Astrocyte of the spinal cord (primary cell): ENCODE measurements at regions not wholly inside any gene's neighbourhood (a gene's known extent, or its start where the extent isn't known, plus 50 kb on each side); places are given as distances from the start of the nearest gene placed in this dataset.

ENCODE experiments used
- DNase-seq: peaks from one replicate; pipeline ENCODE4 v3.0.0; 2011; ENCODE audit warnings: low read depth, low spot score
- H3K4me3 ChIP-seq: 2 replicates; pipeline ENCODE4 v1.5.1; 2011; ENCODE audit warnings: low read depth, mild to moderate bottlenecking, low read length, moderate library complexity
- CTCF ChIP-seq: IDR thresholded peaks from 2 replicates; pipeline ENCODE4 v1.5.1; 2012; ENCODE audit warnings: low read depth, mild to moderate bottlenecking, low read length, inconsistent platforms
- in situ Hi-C: cut with HindIII; loops from 2 replicates; pipeline ENCODE4 v1.10.0; 2017; ENCODE audit warnings: low sequenced_read_pairs

- TF ChIP-seq CTCF: no peak
- no peak overlapping the region for H3K4me3 ChIP-seq
- in situ Hi-C loops: no loop called here
- DNase-seq: no peak
Observed at GRCh38 chr11:115630214-115630613, 126.0 kb upstream of the CADM1 start.

- in situ Hi-C loops: no loop called here
- no peak for DNase-seq
- H3K4me3 ChIP-seq: no peak overlapping the region
- TF ChIP-seq CTCF: no peak
Observed at GRCh38 chr11:115629456-115630015, 125.3 kb upstream of the CADM1 start.

DNA sequence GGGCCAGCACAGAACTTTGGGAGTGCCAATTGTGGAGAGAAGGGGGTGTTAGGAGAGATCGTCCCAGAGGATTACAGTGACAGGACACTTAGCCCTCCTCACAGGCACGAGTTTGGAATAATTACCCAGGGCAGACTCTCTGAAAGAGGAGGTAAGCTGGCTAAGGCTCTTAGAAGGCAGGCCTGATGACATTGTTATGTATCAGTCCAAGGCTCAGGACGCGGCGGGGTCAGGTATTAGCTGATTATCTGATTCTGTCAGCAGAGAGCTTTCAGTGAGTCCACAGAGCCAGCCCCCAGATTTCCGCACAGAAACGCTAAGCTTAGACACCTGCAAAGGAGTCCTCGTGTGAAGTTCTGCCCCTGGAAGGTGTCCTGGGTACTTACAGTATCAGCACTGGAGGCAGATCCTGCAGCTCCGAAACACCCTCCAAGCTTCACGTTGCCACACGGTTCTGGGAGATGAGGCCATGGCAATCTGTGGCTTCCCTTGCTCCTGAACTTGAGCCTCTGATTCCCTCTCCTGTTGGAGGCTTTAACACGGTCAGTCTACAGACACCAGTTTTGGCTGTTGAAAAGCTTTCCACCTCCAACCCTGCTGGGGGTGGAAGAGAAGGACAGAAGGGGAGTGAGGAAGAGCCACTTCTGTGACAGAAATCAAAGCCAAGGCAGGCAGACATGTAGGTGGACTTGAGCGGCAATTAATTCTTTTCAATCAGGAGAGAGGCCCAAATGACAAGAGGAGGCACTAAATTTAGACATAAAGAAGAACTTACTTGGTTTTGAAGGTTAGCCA, 123.6 kb upstream of the CADM1 start:
- DNase-seq: no peak
- TF ChIP-seq CTCF: no peak
- in situ Hi-C loops: no loop called here
- no peak overlapping the region for H3K4me3 ChIP-seq

DNA sequence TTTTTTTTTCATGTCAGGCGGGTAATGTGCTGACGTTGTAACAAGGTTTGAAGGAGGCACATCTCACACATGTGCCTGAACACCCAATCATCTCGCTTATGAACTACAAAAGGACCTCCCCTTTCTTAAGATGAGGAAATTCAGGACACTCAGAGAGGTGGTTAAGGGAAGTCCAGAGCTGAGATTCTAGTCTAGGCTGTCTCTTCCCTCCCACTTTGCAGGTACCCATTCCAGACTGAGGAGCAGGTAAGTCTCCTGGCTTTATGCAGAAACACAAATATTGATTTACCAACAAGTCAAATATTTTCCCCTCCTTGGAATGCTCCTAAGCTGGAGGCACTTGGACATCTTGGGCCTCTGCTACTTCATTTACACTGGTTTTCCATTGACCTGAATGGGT, 122.9 kb upstream of the CADM1 start:
- in situ Hi-C loops: no loop called here

GRCh38 chr11:115626414-115626813, 122.2 kb upstream of the CADM1 start:
- in situ Hi-C loops: no loop called here
- no peak for DNase-seq
- no peak overlapping the region for H3K4me3 ChIP-seq
- TF ChIP-seq CTCF: no peak

More for the DNA sequence above, 122.9 kb upstream of the CADM1 start:
- DNase-seq: no peak
- no peak overlapping the region for H3K4me3 ChIP-seq
- TF ChIP-seq CTCF: no peak

DNA sequence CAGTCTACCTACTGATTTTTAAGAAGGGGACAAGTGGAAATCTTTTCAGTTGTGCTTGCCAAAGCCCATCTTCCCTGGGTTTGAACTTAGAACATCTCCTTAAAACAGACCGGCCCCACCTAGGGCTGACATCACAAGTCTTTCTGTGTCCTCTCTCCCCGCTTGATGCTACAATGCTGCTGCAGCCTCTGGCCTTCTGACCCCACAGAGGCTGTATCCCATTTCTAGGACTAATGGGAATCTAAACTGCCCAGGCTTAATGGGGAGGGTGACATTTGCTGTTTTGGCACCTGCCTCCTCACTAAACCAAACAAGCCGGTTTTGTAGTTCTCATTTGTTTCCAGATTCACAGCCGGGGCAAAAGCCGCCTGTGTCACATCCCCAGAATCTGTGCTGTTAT, 121.3 kb upstream of the CADM1 start:
- no peak for DNase-seq
- H3K4me3 ChIP-seq: no peak overlapping the region
- in situ Hi-C loops: no loop called here
- no peak for TF ChIP-seq CTCF
